ENCODE measurements at regions not wholly inside any gene's neighbourhood (a gene's known extent, or its start where the extent isn't known, plus 50 kb on each side); places are given as distances from the start of the nearest gene placed in this dataset.

DNA sequence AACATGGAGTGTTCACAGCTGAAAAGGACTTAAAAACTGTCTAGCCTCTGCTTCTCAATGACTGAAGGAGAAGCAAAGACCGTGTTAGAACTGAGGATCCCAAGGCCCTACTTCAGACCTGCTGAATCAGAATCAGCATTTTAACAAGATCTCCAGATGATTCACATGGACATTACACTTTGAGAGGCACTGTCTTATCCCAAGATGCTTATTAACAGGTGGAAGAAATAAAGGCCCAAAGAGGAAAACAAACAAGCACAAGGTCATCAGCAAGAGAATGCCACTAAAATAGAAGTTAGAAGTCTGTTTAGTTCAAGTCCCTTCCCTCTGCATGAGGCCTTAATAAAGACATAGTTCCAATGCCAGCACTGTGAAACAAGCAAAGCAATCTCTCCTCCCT lies 191.4 kb upstream of the BCL6 start:
- no peak for DNase-seq

DNA sequence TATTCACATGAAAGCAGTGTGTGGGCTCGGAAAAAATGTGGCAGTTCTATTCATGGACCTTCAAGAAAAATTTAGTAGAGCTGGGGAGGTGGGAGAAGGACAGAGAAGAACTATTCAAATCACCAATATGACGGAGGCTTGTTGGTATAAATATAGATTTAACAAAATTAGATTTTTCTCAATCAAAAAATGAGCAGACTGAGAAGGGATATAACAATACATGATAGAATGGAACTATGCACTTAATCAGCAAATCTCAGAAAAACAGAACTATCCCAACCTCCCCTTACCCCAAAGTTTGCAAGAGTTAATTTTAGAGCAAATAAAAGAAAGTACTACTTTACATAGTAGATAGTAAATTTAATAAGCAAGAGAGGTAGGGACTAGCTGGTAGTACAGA lies 194.6 kb upstream of the BCL6 start:
- no peak for DNase-seq

DNA sequence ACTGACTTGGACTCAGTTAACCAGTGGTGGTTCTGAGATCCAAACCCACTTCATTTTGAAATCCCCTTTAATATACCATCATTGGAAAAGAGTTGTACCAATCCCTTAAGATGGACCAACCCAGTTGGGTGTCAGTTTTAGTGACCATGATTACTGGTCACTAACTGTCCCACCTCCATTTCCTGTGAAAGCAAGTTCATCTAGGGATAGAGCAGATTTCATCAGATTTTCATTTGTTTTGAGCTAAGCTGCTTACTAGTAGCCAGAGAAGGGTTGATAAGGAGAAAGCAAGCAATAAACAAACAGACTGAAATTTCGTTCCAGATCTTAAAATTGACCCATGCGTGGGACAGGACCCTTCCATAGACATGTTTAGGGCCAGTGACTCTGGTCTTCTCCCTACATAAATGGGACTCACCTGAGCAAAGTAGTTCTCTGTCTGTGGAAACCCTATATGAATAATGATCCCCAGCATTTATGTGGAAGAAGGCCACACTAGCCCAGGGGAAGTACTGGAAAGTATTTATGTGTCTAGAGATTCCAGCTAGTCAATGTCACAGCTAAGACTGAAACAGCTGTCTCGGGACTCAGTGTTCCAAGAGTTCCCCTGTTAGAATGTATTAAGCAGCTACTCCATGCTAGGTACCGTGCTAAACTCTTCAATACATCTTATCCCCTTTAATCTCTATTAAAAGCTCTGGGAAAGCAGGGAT lies 196.0 kb upstream of the BCL6 start:
- DNase-seq, result no peak

DNA sequence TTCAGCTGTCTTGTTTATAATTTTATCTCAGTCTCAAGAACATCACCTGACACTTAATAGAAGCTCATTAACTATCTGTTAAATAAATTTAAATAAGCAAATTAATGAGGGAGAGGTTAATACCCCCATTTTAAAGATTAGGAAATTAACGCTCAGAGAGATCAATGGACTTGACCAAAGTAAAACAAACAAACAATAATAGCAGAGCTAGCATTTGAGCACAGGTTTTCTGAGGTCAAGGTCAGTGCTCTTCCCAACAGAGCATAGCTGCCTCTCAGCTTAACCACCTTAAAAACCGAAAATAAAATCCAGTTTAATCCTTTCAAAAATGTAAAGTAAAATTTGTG lies 196.6 kb upstream of the BCL6 start:
- DNase-seq, result no peak

DNA sequence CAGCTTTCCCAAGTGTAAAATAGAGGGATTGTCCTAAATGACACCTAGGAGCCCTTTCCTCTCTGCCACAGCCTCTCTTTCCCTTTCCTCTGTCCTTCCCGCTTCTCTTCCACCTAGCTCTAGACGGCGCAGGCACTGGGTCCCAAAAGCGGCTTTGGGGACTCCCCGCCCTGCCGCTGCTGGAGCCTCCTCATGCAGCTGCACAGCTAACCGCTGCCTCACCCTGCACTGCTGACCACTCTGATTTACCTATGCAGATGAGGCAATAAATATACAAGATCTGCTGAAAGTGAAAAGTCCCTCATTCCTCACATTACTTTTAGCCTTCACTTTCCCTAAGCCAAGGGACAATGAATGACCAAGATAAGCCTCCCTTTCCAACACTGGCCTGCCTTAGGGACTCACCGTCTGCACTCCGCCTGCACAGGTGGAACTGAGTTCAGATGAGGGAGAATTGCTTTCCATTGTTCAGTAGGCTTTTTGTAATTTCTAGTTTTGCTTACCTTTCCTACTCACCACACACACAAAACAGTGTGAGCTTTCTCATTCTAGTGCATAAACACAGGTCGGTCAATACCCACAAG lies 197.5 kb upstream of the BCL6 start:
- DNase-seq, result peak; percentile 26

DNA sequence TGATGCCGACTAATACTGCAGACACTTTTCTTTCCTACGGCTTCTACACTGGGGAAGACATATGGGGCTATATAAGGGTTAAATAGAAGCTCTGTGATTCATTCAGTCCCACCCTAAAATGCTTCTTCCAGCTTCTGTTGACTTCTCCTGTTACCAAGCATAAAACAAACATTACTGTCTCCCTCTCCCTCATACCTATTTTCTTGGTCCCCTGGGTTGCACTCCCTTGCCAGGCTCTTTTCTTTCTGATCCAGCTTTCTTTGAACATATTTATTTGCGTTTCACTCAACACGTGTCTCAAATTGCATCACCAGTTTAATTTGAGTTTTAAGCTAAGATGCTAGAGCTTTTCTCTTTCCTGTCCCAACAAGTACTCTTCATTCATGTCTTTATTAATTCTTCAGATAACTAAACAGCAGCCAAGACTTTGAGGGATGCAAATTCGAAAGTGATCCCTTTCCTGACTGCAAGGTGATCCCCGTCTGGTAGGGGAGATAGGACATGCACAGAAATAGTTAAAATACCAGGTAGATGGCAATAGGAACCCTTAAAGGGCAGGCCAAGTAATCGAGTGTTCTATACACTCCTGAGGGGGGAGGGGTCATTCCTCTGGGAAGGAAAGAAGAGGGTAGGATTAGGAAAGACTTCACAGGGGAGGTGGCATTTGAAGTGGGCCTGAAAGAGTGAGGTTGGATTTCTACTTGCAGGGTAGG lies 198.6 kb upstream of the BCL6 start:
- DNase-seq, result no peak

DNA sequence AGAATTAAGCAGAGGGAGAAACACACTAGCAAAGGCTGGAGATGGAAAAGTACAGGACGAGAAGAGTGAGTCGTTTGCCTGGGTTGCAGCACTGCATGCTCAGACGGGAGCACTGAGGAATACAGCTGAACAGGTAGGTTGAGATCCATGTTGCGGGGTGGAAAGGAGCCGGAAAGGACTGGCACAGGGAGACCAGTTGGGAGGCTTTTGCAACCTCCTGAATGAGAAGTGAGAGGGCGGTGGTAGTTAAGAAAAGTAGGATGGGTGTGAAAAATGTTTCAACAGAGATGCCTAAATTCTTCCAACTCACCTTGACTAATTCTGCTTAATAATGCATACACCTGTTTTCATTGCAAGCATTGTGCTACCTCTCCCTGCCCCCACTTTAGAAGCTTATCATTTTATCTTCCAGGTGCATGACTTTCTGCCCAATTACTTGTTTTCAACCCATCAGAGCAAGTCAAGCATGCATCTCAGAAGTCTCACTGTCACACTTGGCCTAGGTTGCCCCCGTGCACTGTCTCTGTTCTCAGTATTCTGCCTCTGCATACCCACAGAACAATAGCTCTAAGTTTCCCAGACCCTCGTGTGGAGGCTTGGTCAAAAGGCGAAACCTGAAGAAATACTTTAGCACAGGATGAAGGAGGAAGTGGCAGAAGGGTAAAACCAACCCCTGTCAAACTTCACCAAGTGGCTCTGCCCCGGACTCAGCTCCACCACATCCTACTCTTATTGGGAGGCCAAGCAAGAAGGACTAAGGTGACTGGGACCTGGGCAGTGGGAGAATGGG lies 199.3 kb upstream of the BCL6 start:
- DNase-seq, result no peak

DNA sequence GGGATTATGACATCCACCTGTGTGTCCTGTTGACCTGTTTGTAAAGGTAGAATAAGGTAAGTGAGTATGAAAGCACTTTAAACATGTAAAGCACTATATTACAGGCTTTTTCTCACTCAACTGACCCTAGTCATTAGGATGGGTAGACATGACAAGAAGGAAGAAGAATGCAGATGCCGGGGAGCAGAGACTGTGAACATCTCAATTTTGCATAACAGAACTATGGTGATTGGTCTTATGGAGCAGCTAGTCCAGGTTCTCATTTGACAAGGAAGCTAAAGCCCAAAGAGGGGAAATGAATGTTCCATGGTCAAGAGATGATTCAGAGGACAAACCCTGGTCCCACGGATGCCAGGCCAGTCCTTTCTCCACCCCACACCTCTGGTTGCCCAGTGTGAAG lies 200.1 kb upstream of the BCL6 start:
- DNase-seq, result no peak

DNA sequence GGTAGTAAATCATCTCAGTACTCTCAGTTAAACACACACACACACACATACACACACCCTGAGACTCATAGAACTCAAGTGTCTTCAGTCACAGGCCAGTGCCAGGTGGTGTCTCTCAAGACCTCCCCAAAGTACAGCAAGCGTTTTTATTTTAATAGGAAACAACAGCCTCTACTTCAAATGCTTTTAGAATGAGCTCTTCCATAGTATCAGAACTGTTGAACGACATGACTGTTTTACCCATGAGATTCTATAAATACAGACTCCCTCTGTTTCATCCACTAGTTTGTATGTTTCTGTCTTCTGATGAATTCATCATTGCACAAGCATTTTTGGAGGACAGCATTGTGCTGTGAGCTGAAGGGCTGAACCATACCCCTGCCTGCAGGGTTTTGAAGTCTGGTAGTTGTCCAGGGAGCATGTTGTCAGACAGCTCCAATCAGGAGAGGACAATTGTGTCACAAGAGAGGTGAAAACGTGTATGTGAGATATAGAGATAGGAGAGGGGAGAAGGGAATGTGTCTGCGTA lies 201.0 kb upstream of the BCL6 start:
- peak; percentile 18 for DNase-seq

DNA sequence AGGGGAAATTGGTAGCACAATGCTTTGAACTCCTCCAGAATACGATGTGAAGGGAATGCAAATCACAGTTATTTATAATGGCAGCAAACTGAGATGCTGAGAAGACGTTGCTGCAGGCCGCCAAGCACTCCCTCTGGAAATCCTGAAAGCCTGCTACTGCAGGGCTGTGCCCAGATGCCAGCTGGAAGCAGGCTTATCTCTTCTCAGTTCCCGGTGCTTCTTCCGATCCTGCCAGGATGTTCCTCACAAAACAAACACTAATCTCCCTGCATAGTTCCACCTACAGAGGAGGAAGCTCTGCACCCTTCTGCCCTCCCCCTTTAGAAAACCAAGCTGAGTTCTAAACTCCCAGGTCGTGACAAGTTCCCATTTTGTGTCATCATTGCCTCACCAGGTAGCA lies 201.7 kb upstream of the BCL6 start:
- DNase-seq, result no peak

DNA sequence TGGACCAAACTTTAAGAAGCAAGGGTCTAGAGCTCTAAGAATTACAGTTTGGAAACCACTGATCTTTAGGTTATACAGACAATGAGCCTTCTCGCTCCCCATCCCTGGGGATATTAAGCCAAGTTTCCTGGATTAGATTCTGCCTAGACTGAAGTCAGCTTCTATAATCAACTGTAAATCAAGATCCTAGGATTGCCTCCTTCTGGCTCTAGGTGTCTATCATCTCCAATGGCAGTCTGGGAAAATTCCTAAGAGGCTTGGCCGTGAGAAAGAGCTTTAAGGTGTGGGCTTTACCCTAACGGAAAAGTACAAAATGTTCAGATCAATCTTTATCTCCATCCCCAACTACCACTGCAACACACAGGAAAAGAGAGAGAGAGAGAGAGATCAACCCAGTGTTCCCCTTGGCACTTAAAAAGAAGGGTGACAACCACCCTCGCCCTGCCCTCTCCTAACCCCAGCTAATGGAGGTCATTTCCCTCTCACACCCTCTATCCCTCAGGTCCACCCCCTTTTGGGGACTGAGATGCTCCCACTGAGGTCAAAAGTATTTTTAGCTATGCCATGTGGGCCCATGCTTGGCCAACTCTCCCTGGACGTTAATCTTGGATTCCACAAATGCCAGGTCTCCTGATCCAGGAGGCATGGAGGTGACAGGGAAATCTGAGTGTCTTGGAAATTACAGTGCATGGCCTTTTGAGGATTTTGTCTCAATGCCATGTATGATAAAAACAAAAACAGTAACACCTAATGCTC lies 202.8 kb upstream of the BCL6 start:
- DNase-seq, result no peak

DNA sequence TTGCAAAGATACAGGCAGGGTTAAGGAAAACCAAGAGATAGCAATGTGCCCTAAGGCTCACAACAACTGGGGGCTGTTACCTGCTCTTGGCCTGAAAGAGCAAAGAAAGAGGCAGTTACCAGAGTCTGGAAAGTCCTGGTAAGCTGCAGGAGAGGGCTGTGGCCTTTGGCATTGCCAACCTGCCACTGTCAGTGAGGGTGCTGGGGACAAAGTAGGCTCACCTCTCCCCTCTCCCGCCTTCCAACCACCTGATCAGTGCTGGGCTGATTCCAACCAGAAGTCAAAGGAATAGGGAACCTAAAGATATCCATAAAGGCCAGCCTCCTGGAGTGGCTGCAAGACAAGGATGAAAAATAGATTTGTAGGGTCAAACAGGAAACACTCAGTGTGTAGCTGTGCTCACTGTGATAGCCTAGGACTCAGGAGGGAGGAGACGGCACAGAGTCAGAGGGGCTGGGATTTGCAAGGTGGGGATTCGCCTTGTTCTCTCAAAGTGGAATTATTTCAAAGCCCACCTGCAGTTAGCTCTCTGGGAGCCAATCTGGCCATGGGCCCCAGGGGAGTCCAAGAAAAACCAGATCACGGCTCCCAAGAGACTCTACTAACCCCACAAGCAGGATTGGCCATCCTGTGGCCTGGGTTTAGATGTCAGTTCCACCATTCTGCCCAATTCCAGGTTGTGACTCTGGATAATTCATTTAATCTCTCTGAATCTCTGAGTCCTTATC lies 204.0 kb upstream of the BCL6 start:
- no peak for DNase-seq

DNA sequence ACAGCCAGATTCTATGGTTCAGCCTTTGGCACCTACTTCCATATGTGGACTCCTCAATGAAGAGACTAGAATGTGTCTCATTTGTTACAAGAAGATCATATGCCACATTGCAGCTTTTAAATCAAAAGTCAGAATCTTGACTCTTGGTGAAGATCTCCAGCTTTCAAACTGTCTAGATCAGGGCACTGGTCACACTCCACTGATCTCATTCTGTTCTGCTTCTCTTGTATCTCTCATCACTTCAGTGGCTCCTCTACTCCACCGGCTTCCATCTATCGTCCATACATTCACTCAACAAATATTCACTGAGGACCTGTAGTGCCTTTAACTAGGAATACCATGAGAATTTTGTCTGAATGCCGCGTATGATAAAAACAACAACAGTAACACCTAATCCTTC lies 203.3 kb upstream of the LPP start:
- DNase-seq, result no peak

DNA sequence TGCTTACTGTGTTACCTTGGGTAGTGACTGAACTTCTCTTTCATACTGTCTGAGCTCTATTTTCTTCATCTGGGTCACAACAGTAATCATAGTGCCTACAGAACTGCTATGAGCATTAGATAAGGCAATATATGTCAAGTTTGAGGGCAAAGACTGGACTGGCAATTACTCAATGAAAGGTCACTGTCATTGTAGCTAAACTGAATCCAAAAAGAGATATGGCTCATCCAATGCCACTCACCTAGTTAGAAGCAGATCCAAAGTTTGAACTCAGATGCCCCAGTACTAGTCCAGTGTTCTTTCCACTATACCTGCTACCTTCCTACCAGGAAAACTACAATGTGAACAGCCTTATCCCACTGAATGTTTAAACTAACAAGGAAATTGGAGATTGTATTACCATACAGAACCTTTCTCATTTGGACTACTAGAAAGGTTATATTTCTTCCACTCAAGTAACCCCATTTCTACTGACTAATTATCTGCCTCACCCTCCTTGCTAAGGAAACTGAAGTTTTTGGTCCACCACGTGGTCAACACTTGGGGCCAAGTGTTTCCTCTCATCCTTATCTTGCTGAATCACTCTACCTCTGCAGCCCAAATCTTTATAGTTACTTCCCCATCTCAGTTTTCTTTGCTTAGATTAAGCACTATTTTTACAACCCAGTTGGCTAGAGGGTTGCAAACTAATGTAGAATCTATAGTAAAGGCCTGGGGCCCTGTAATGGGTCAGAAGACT lies 202.3 kb upstream of the LPP start:
- DNase-seq, result no peak

DNA sequence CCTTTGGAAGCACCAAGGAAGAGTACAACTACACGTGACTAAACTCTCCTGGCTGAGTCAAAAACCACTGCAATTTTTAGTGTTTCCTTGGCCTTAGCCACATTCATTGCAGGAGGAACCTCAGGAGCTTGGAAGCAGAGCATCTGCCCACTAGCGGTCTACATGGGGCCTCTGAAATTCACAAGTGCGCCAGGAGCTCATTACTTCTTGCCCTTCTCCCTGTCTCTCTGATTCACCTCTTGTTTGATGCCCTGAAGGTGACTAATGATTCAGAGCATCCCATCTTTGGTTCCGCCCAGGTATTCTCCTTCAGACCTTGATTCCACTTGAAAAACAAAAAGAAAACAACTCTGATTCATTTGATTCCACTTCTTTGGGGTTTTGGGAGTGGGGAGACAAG lies 201.1 kb upstream of the LPP start:
- no peak for DNase-seq

DNA sequence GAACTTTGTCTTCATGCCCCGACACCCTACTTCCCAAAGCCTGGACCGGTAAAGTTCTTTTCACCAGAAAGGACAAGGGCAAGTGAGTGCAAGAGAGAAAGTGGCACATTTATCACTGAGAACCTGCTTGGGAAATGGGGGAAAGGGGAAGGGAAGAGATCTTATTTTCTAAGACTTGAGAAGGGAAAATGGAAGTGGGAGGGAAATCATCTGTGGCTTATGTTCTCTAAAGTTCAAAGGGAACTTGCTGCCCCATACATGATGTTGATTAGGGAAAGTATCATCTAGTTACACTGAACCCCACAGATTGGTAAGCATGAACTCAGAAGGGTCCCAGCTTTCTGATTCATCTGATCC lies 199.5 kb upstream of the LPP start:
- DNase-seq, result no peak

DNA sequence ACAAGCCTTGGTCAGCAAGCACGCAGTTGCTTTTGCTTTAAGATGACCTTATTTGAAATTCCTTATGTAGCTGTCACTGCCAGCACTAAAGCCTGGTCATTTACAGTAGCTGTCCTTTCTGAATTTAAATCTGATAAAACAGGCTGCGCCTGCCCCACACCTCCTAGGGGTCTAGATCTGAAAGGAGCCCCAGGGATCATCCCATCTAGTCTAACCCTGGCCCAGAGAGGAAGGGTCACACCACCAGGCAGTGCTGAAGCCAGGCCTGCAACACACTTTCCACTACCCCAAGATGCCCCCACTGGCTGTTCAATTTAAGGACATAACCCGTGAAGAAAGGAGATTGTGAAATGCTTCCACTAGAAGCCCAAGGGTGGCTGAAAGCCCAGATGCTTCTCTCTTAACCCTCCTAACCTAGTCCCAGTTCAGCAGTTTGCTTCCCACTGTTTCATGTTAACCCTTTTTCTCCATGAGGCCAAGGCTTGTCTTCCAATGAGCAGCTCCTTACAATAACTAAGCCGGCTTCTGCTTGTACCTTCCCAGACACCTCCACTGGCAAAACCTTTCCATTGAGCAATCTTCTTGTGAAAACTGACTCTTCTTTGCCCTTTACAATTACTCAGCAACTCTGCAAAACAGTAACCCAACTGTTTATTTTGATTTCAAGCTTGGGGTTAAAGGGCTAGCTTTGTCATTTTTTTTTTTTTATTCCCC lies 198.9 kb upstream of the LPP start:
- no peak for DNase-seq

DNA sequence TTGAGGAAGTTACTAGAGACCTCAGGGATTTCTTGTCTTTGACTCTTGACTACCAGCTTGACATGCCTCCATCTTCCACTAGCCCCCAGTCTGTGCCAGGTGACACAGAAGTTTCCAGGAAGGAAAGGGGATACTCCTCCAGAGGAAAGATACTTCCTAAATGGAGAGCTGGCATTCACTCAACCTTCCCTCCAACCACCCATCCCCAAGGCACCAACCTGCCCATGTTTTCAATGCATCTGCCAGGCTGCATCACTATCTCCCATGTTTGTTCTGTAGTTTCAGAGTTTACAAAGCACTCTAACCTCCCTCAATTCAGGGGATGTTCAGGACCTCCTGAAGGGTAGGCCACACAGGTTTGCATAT lies 198.4 kb upstream of the LPP start:
- DNase-seq, result no peak

DNA sequence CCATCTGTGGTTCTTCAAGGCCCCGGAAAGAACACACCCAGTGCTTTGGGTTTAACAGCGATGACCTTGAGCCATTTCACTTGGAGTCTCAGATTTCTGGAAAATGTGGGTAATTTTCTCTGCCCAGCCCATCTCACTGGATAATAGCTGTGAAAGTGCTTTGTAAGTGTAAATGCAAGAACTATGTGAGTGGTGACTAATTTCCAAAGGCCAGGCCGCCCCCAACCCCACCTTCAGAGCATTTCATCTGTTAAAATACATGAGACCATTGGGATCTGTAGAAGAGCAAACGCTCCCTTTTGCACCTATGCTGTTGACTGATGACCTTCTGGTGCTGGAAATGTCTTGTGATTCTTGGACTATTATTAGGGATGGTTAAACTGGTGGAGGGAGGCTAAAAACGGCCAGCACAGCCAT lies 196.8 kb upstream of the LPP start:
- no peak for DNase-seq

DNA sequence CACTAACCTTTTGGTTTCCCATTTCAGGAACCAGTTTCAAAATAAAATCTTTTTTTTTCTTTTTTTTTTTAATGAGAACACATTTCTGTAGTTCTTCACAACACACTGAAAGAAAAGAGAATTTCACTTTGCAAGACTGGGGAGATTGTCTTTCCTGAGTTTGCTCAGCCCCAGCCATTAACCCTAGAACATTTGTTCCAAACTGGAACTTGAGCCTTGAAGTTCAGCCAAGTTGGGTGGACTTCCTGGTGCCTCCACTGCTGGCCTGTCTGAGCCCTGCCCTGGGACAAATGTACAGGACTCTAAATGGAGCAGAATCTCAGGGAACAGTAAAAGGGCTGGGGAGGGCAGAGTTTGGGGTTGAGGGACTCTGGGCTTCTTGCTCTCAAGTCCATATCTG lies 196.4 kb upstream of the LPP start:
- DNase-seq, result no peak
